ENCODE measurements at regions not wholly inside any gene's neighbourhood (a gene's known extent, or its start where the extent isn't known, plus 50 kb on each side); places are given as distances from the start of the nearest gene placed in this dataset.

GRCh38 chr9:86521322-86521721 lies 167.1 kb upstream of the TUT7 start:
- Histone ChIP-seq H2AFZ (ENCODE audit: low read length) (no peak overlapping the region), H3K27ac (ENCODE audit: low read depth, low read length, poor library complexity, severe bottlenecking) (no peak overlapping the region), H3K36me3 (ENCODE audit: insufficient read depth, low read length) (no peaks in the 10 kb centered on the region), H3K4me2 (ENCODE audit: low read length) (no peak overlapping the region), H3K9ac (ENCODE audit: low read length) (no peak overlapping the region), H3K27me3 (ENCODE audit: insufficient read depth, low read length) (no peaks in the 10 kb centered on the region), H3K4me1 (ENCODE audit: insufficient read depth, low read length, severe bottlenecking) (no peaks in the 10 kb centered on the region), H3K79me2 (ENCODE audit: insufficient read depth, low read length) (no peaks in the 10 kb centered on the region), H3K9me2 (ENCODE audit: low read depth, low read length) (no peaks in the 10 kb centered on the region), H3K4me3 (ENCODE audit: low read depth, low read length, poor library complexity, severe bottlenecking) (no peak overlapping the region), H3K9me3 (ENCODE audit: low read length) (no peaks in the 10 kb centered on the region), H3F3A (ENCODE audit: insufficient read depth, low read length) (no peaks in the 10 kb centered on the region), H4K20me1 (ENCODE audit: insufficient read depth, low read length) (no peaks in the 10 kb centered on the region)
- no peak for TF ChIP-seq EZH2 (IDR thresholded peaks at IDR 0.05; ENCODE audit: borderline replicate concordance, low read length)
- no peak for TF ChIP-seq CTCF (IDR thresholded peaks at IDR 0.05; ENCODE audit: low read length)

GRCh38 chr9:86519066-86519615 lies 164.9 kb upstream of the TUT7 start:
- no peak for TF ChIP-seq CTCF (IDR thresholded peaks at IDR 0.05; ENCODE audit: low read length)
- no peak for TF ChIP-seq EZH2 (IDR thresholded peaks at IDR 0.05; ENCODE audit: borderline replicate concordance, low read length)
- Histone ChIP-seq H2AFZ (ENCODE audit: low read length) (no peak overlapping the region), H3F3A (ENCODE audit: insufficient read depth, low read length) (no peaks in the 10 kb centered on the region), H3K36me3 (ENCODE audit: insufficient read depth, low read length) (no peaks in the 10 kb centered on the region), H3K27me3 (ENCODE audit: insufficient read depth, low read length) (no peaks in the 10 kb centered on the region), H3K27ac (ENCODE audit: low read depth, low read length, poor library complexity, severe bottlenecking) (no peak overlapping the region), H3K9me2 (ENCODE audit: low read depth, low read length) (no peaks in the 10 kb centered on the region), H3K4me2 (ENCODE audit: low read length) (no peak overlapping the region), H4K20me1 (ENCODE audit: insufficient read depth, low read length) (no peaks in the 10 kb centered on the region), H3K4me1 (ENCODE audit: insufficient read depth, low read length, severe bottlenecking) (no peaks in the 10 kb centered on the region), H3K4me3 (ENCODE audit: low read depth, low read length, poor library complexity, severe bottlenecking) (no peak overlapping the region), H3K9ac (ENCODE audit: low read length) (no peak overlapping the region), H3K9me3 (ENCODE audit: low read length) (no peaks in the 10 kb centered on the region), H3K79me2 (ENCODE audit: insufficient read depth, low read length) (no peaks in the 10 kb centered on the region)

- H3K4me2 ChIP-seq (ENCODE audit: low read length): no peak overlapping the region
- H3K9me3 ChIP-seq (ENCODE audit: low read length): no peaks in the 10 kb centered on the region
- no peaks in the 10 kb centered on the region for H4K20me1 ChIP-seq (ENCODE audit: insufficient read depth, low read length)
- no peak for TF ChIP-seq EZH2 (IDR thresholded peaks at IDR 0.05; ENCODE audit: borderline replicate concordance, low read length)
- no peak for TF ChIP-seq CTCF (IDR thresholded peaks at IDR 0.05; ENCODE audit: low read length)
- no peak overlapping the region for H3K27ac ChIP-seq (ENCODE audit: low read depth, low read length, poor library complexity, severe bottlenecking)
- H3F3A ChIP-seq (ENCODE audit: insufficient read depth, low read length): no peaks in the 10 kb centered on the region
- H3K79me2 ChIP-seq (ENCODE audit: insufficient read depth, low read length): no peaks in the 10 kb centered on the region
- H3K4me3 ChIP-seq (ENCODE audit: low read depth, low read length, poor library complexity, severe bottlenecking): no peak overlapping the region
- no peaks in the 10 kb centered on the region for H3K27me3 ChIP-seq (ENCODE audit: insufficient read depth, low read length)
- no peak overlapping the region for H2AFZ ChIP-seq (ENCODE audit: low read length)
- no peak overlapping the region for H3K9ac ChIP-seq (ENCODE audit: low read length)
- no peaks in the 10 kb centered on the region for H3K36me3 ChIP-seq (ENCODE audit: insufficient read depth, low read length)
- no peaks in the 10 kb centered on the region for H3K9me2 ChIP-seq (ENCODE audit: low read depth, low read length)
- H3K4me1 ChIP-seq (ENCODE audit: insufficient read depth, low read length, severe bottlenecking): no peaks in the 10 kb centered on the region
Measured at GRCh38 chr9:86517475-86517874, 163.3 kb upstream of the TUT7 start.

Measured in OCI-LY1 (cell line).